Activated naive CD8-positive, alpha-beta T cell (primary cell): ENCODE measurements at regions not wholly inside any gene's neighbourhood (a gene's known extent, or its start where the extent isn't known, plus 50 kb on each side); places are given as distances from the start of the nearest gene placed in this dataset.

Experiments used
- H3K27ac Mint-ChIP-seq: one replicate; pipeline ENCODE4 v1.8.0; 2021; ENCODE audit warnings: mixed read lengths
- H3K27me3 Mint-ChIP-seq: one replicate; pipeline ENCODE4 v1.8.0; 2021; ENCODE audit warnings: mixed read lengths
- H3K36me3 Mint-ChIP-seq: one replicate; pipeline ENCODE4 v1.8.0; 2021; ENCODE audit warnings: mixed read lengths
- H3K4me1 Mint-ChIP-seq: one replicate; pipeline ENCODE4 v1.8.0; 2021; ENCODE audit warnings: low read depth, mixed read lengths
- H3K4me3 Mint-ChIP-seq: one replicate; pipeline ENCODE4 v1.8.0; 2021; ENCODE audit warnings: mild to moderate bottlenecking, mixed read lengths
- H3K9me3 Mint-ChIP-seq: one replicate; pipeline ENCODE4 v1.8.0; 2021; ENCODE audit warnings: low read depth, mixed read lengths

DNA sequence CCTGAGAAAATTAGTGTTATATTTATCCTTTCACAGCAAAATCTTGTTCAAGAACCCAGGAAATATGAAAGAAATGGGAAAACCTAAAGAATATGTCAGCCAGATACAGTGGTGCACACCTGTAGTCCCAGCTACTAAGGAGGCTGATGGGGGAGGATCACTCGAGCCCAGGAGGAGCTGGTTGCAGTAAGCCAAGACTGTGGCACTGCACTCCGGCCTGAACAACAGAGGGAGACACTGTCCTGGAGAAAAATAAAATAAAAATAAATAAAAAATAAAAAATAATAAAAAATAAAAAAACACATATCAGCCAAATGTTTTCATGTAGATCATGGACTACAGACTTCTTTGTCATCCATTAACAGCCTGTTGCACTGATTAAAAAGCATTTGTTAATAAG is 244.8 kb upstream of the KLHL1 start:
- no peaks in the 10 kb centered on the region for H3K27me3 Mint-ChIP-seq

DNA sequence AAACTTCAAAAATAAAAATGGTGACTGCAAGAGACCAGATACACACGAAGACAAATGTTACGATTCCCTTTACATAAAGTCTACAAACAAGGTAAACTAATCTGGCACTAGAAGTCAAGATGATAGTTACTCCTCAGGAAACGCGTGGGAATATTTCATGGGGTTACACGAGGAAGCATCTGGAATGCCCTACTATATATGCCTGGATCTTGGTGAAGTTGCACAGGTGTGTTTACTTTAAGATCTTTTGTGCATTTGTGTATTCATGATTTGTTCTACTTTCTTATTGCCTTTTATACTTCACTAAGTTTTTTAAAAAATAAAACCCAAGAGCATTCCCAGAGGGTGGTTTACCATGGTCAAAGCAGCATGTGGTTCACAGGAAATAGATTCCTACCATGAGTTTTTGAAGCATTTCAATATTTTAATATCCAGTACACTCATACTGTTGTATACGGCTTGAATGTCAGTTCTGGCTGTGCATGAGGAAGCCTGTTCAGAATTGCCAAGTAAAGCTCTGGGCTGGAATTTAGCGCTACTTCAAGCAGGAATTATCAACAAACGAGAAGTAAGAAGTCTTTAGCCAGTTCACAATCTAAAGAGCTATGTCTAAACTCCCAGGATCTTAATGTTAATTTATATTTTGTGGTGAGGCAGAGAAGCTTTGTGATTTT is 239.8 kb upstream of the KLHL1 start:
- no peak overlapping the region for H3K27ac Mint-ChIP-seq
- H3K36me3 Mint-ChIP-seq, result no peaks in the 10 kb centered on the region
- no peaks in the 10 kb centered on the region for H3K27me3 Mint-ChIP-seq
- peaks cover 7% of the 10 kb centered on the region for H3K9me3 Mint-ChIP-seq
- H3K4me1 Mint-ChIP-seq, result no peaks in the 10 kb centered on the region
- no peak overlapping the region for H3K4me3 Mint-ChIP-seq

More for the DNA sequence above, 244.8 kb upstream of the KLHL1 start:
- H3K27ac Mint-ChIP-seq, result no peak overlapping the region
- no peak overlapping the region for H3K4me3 Mint-ChIP-seq
- peaks cover 3% of the 10 kb centered on the region for H3K9me3 Mint-ChIP-seq
- H3K36me3 Mint-ChIP-seq, result no peaks in the 10 kb centered on the region
- H3K4me1 Mint-ChIP-seq, result no peaks in the 10 kb centered on the region

DNA sequence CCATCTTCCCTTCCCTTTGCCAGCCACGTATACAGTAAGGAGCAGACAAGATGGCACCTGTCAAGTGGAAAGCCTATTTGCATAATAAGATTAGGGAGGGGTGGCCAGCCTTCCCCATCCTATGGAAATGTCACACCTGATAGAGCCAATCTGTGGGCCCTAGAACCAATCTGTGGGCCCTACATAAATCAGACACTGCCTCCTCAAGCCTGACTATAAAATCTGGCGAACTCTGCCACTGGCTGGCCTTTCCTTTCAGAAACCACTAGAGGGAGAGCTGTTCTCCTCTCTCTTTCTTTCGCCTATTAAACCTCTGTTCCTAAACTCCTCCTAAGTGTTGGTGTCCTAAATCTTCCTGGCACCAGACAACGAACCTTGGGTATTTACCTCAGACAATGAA is 231.5 kb upstream of the KLHL1 start:
- Mint-ChIP-seq H3K4me3 (no peak overlapping the region), H3K27me3 (no peaks in the 10 kb centered on the region), H3K9me3 (peaks cover 16% of the 10 kb centered on the region), H3K27ac (no peak overlapping the region), H3K36me3 (no peaks in the 10 kb centered on the region), H3K4me1 (no peaks in the 10 kb centered on the region)

DNA sequence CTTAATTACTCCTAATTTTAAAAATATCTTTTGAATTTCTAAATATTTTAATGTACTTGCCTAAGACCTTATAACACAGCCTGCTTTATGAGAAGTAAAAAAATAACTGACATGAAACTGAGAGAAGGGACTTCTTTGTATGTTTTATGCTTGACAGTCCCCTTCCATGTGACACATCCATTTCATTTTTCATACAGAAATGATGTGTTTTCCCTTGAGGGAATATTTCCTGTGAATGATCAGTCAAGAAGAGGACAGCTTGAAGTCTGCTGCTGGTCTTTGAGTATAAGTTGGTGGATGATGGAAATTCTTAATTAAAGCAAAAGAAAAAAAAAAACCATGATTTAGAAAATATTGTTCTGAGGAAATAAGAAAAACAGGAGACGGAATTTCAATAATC is 230.4 kb upstream of the KLHL1 start:
- no peaks in the 10 kb centered on the region for H3K27me3 Mint-ChIP-seq
- H3K4me1 Mint-ChIP-seq, result no peaks in the 10 kb centered on the region
- H3K9me3 Mint-ChIP-seq, result peaks cover 16% of the 10 kb centered on the region

DNA sequence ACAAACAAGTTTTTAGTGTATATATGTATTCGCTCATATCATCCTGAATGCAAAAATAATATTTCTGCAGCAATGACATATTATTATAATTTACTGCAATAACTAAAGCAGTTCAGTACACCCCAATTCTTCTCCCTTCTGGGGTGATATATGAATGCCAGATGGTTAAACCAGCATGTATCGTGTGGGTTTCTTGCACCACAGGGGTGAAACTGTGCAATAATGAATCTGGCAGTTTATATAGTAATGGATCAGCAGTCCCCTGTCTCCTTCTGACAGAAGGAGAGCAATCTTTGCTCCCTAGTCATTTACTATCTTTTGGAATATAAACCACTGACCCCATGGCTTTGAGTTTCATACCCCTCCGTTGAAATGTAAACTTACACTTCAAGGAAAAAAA is 228.6 kb upstream of the KLHL1 start:
- no peaks in the 10 kb centered on the region for H3K27me3 Mint-ChIP-seq
- H3K4me1 Mint-ChIP-seq, result no peaks in the 10 kb centered on the region
- H3K27ac Mint-ChIP-seq, result no peak overlapping the region
- H3K4me3 Mint-ChIP-seq, result no peak overlapping the region
- H3K36me3 Mint-ChIP-seq, result no peaks in the 10 kb centered on the region
- peaks cover 15% of the 10 kb centered on the region for H3K9me3 Mint-ChIP-seq

More for the DNA sequence above, 230.4 kb upstream of the KLHL1 start:
- H3K36me3 Mint-ChIP-seq, result no peaks in the 10 kb centered on the region
- no peak overlapping the region for H3K4me3 Mint-ChIP-seq
- H3K27ac Mint-ChIP-seq, result no peak overlapping the region

DNA sequence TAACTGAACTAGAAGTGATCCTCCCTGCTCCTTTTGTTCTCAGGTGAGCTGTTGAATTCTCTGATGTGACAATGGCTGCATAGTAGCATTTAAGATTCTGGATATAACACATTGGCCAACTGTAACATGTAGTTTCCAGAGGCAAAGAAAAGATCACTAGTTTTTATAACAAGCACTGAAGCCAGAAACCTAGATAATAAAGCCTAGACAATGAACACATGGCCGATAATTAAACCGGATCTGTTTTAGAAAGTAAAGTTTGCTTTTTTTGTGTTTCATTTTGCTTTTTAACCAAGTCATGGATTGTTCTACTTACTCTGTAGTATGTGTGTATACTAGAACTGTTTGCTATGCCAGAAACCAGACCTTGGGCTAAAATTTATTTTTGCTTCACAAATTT is 225.5 kb upstream of the KLHL1 start:
- Mint-ChIP-seq H3K4me1 (no peaks in the 10 kb centered on the region), H3K4me3 (no peak overlapping the region), H3K27ac (no peak overlapping the region), H3K27me3 (no peaks in the 10 kb centered on the region), H3K36me3 (no peaks in the 10 kb centered on the region), H3K9me3 (peaks cover 9% of the 10 kb centered on the region)

DNA sequence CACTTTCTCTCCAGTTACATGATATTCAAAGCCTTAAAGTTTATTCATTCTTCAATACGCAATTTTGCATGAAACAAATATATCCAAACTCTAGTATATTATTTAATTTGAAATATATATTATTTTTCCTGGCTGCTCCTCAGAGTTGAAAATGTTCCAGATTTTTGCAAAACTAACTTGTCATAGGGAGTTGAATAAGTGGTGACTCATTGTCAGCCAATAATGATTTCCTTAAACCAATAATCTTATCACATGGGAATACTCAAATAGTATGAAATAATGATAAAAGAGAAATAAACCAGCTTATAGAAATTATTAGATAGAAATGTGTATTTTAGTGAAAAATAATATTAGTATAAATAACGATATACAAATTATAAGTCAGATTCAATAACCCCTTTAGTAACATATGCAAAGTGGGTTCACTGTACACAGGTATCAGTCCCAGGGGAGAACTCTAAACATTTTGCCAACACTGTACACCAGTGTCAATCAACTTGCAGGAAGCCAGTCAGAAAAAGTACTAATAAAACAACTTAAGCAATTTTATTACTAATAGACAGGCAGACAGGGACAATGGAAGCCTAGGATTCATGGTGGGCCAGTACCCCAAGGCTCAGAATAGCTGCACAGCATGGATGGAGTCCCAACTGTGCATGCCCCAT is 222.6 kb upstream of the KLHL1 start:
- Mint-ChIP-seq H3K27ac (no peak overlapping the region), H3K9me3 (peaks cover 10% of the 10 kb centered on the region), H3K27me3 (no peaks in the 10 kb centered on the region), H3K4me1 (no peaks in the 10 kb centered on the region), H3K4me3 (no peak overlapping the region), H3K36me3 (no peaks in the 10 kb centered on the region)

DNA sequence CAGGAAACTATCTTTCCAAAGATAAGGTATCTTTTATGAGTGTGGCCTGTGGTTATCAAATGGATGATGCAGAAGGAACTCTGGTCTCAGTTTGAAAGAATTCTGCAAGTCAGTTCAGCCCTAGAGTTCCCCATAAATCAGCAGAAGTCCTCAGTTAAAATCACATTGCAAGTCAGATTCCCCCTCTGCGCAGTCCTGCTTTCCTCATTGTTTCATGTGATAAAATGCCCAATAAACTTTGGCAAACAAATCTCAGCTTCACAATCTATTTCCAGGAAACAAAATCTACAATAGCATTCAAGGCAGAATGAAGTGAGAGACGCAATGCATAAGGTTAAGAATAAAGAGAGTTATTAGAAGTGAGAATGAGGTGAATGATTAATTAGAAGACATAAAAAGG is 216.3 kb upstream of the KLHL1 start:
- Mint-ChIP-seq H3K27ac (no peak overlapping the region), H3K27me3 (no peaks in the 10 kb centered on the region), H3K4me3 (no peak overlapping the region), H3K4me1 (no peaks in the 10 kb centered on the region), H3K9me3 (peaks cover 4% of the 10 kb centered on the region), H3K36me3 (no peaks in the 10 kb centered on the region)

DNA sequence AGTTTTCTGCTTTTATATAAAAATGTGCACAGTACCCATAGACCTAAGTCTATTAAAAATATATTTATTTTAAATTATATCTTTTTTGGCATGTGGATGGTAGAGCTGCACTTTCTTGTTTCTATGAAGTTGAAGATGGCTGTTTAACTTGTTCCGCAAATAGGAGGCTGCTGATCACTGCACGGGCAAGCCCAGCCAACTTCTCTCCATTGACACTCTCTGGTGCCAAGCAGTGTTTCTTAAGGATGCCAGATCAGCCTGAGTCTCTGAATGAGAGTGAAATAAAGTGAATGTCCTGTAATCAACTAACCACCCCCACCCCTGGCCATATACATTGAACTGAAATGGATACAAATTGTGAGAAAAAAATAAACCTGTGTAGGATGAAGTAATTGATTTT is 202.9 kb upstream of the KLHL1 start:
- Mint-ChIP-seq H3K4me1 (no peaks in the 10 kb centered on the region), H3K27me3 (no peaks in the 10 kb centered on the region), H3K27ac (no peak overlapping the region), H3K36me3 (no peaks in the 10 kb centered on the region), H3K4me3 (no peak overlapping the region), H3K9me3 (no peaks in the 10 kb centered on the region)

DNA sequence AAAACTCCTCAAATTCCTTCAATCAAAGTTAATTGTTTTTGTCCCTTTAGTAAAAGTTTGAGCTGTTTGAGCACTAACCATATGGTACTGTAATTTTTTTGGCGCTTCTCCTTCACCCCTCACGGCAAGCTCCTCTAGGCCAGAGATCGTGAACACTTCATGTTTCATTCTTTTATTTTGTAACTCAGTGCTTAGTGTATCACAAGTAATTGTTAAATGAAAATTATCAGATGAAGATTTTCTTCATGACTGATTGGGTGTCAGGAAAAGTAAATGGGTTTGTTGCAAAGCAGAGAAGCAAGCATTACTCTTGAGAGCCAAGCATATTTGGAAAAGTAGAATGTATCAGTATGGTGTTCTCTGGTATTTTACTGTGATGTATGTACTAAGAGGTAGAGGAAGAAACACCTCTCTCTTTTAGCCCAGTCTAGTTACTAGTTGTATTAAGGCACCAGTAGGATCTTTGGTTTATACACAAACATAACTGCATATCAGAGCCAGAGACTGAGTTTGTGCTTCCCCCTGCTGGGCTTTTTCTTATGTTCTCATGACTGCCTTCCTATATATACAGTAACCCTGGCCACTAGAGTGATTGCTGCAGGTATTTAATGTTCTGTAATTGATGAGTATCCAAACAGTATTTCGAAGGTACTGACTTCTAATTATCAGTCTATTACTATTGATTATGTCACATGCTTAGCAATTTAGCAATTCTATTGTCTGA is 202.3 kb upstream of the KLHL1 start:
- Mint-ChIP-seq H3K27ac (no peak overlapping the region), H3K36me3 (no peaks in the 10 kb centered on the region), H3K4me1 (no peaks in the 10 kb centered on the region), H3K9me3 (no peaks in the 10 kb centered on the region), H3K4me3 (no peak overlapping the region), H3K27me3 (no peaks in the 10 kb centered on the region)

DNA sequence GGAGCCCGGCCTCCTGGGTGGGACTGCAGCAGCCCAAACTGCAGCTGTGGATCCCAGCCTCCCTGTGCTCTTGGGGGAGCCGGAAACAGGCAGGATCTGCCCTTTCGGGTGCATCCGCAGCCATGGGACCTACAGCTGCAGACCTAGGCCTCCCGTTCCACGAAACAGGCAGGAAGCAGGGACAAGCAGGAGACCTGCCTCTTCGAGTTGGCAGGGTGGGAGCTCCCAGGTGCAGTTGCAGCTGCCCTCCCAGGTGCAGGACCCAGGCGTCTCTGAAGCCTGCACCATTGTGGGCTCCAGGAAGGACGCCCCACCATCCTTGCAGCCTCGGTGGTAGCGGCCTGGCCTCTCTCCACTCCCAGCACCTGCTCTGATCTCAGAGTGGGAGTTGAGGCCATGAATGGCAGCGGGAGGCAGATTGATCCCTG is 189.0 kb upstream of the KLHL1 start:
- no peaks in the 10 kb centered on the region for H3K36me3 Mint-ChIP-seq
- no peaks in the 10 kb centered on the region for H3K4me1 Mint-ChIP-seq
- peaks cover 18% of the 10 kb centered on the region for H3K9me3 Mint-ChIP-seq
- H3K27ac Mint-ChIP-seq, result no peak overlapping the region
- no peak overlapping the region for H3K4me3 Mint-ChIP-seq
- H3K27me3 Mint-ChIP-seq, result no peaks in the 10 kb centered on the region

DNA sequence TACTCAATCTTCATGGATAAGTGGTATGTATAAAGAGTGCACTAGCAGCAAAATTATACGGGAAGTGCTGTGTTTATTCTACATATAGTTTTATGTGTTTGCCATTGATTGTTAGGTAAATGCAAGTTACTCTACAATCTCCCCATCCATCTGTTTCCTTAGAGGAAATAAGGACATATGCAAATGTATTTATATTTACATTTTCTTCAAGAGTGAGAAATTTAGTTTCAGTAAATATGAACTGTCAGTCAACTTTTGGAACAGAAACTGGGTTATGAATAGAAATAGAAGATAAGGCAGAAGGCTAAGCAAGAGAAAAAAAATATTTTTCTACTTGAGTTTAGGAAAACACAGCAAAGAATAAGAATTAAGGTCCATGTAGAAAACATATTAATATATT is 176.1 kb upstream of the KLHL1 start:
- Mint-ChIP-seq H3K36me3 (no peaks in the 10 kb centered on the region), H3K4me3 (no peak overlapping the region), H3K4me1 (no peaks in the 10 kb centered on the region), H3K9me3 (peaks cover 21% of the 10 kb centered on the region), H3K27me3 (no peaks in the 10 kb centered on the region), H3K27ac (no peak overlapping the region)

DNA sequence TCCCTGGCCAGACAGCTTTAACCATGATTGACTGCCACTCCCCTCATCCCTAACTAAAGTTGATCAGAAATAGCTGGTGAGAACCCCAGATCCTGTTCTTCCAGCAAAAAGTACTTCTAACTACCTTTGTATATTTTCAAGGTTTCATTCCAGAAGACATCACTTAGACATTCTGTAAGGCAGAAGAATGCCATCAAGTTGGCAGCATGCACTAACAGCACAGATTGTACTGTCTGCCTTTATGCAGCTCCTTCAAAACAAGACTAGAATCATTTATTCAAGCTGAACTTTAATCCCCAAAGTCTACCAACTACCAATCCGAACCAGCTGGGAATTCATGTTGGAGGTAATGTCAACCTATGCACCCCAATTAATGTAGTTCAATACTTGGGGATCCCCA is 167.6 kb upstream of the KLHL1 start:
- Mint-ChIP-seq H3K36me3 (no peaks in the 10 kb centered on the region), H3K9me3 (peaks cover 6% of the 10 kb centered on the region), H3K4me1 (no peaks in the 10 kb centered on the region), H3K4me3 (no peak overlapping the region), H3K27ac (no peak overlapping the region), H3K27me3 (no peaks in the 10 kb centered on the region)

DNA sequence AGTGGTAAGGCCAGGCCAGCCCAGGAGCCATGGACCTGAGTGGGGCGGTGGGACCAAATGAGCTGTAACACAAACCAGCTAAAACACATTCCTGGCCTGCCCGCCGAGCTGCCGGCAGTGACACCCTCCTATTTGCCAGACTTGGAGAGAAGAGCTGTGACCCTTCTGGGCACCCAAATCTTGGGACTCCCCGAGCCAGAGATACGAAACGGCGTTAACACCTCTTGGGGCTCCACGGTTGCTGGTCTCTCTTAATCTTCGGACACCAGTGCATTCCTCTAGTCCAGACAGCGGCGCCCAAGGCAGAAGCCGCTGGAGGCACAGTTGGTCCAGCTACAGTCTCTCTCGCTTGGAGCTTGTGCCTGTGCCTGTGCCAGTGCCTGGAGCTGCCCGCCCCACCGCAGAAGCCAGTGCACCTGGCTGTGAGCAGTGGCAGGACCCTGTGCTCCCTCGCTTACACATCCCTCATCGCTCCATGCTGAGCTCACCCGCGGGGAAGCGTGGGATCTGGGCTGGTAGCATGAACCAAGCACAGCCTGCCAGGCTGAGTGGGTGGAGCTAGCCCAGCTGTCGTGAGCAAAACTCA is 147.2 kb upstream of the KLHL1 start:
- Mint-ChIP-seq H3K27ac (no peak overlapping the region), H3K4me3 (no peak overlapping the region), H3K9me3 (no peaks in the 10 kb centered on the region), H3K4me1 (no peaks in the 10 kb centered on the region), H3K36me3 (no peaks in the 10 kb centered on the region), H3K27me3 (no peaks in the 10 kb centered on the region)

DNA sequence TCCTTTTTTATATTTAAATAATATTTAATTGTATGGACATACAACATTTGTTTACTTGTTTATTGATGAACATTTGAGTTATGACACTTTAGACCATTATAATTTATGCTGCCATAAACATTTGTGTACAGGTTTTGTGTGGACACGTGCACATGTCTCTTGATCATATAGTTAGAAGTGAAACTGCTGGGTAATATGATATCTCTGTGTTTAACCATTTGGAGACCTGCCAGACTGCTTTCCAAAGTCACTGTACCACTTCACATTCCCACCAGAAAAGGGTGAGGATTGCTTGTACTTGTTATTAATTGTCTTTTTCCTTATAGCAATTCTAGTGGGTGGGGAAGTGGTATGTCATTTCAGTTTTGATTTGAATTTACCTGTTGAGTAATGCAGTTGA is 145.6 kb upstream of the KLHL1 start:
- no peaks in the 10 kb centered on the region for H3K9me3 Mint-ChIP-seq
- no peaks in the 10 kb centered on the region for H3K4me1 Mint-ChIP-seq
- H3K27me3 Mint-ChIP-seq, result no peaks in the 10 kb centered on the region
- H3K27ac Mint-ChIP-seq, result no peak overlapping the region
- H3K36me3 Mint-ChIP-seq, result no peaks in the 10 kb centered on the region
- no peak overlapping the region for H3K4me3 Mint-ChIP-seq
